ENCODE measurements at regions not wholly inside any gene's neighbourhood (a gene's known extent, or its start where the extent isn't known, plus 50 kb on each side); places are given as distances from the start of the nearest gene placed in this dataset.
"Not testable (repeated sequence)": the region's sequence is repeated elsewhere in the genome, so short reads cannot be mapped to it uniquely, and the experiment has no call there.

GRCh38 chr7:98731651-98732050, 114.6 kb downstream of the NPTX2 start:
- intact Hi-C loops (cut with micrococcal nuclease), result no loop called here

DNA sequence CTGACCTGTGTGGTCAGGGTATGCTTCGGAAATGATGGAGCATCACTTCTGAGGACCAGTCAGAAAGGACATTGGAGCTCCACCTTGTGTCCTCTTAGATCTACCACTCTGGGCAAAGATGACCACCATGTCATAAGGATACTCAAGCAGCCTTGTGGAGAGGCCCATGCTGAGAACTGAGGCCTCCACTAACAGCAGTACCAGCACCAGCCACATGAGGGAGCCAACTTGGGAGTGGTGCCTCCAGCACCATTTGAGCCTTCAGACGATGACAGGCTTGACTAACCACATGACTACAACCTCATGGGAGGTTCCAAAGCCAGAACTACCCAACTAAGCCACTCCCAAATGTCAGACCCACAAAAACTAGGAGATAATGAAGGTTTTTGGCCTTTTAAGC, 116.0 kb downstream of the NPTX2 start:
- POLR2A ChIA-PET, result no interaction called here
- Mint-ChIP-seq H3K27me3 (peaks cover 10% of the 10 kb centered on the region), H3K4me3 (no peak overlapping the region), H3K9me3 (peaks cover 8% of the 10 kb centered on the region), H3K27ac (no peak overlapping the region), H3K36me3 (no peaks in the 10 kb centered on the region), H3K4me1 (ENCODE audit: low read depth) (no peaks in the 10 kb centered on the region)
- DNase-seq, result peak; percentile 66
- CTCF ChIA-PET, result interaction anchor here (0.9 to 2.0 kb wide), 3 partner anchors 12 to 302 kb away, joined by 3 to 11 read pairs (median 4); no protein-coding TSS in a partner anchor
- intact Hi-C loops (cut with micrococcal nuclease), result no loop called here

More at GRCh38 chr7:98731651-98732050, 114.6 kb downstream of the NPTX2 start:
- no peak overlapping the region for H3K4me3 Mint-ChIP-seq
- ChIA-PET POLR2A (no interaction called here), CTCF (interaction anchor here (0.8 to 1.6 kb wide), 3 partner anchors 8 to 109 kb away, joined by 3 to 4 read pairs (median 4); no protein-coding TSS in a partner anchor)
- no peaks in the 10 kb centered on the region for H3K36me3 Mint-ChIP-seq
- DNase-seq, result no peak
- H3K27me3 Mint-ChIP-seq, result peaks cover 10% of the 10 kb centered on the region
- H3K4me1 Mint-ChIP-seq (ENCODE audit: low read depth), result no peaks in the 10 kb centered on the region
- H3K27ac Mint-ChIP-seq, result no peak overlapping the region
- H3K9me3 Mint-ChIP-seq, result peaks cover 8% of the 10 kb centered on the region

GRCh38 chr7:98735801-98736200, 118.7 kb downstream of the NPTX2 start:
- Mint-ChIP-seq H3K27me3 (peaks cover 2% of the 10 kb centered on the region), H3K4me1 (ENCODE audit: low read depth) (no peaks in the 10 kb centered on the region), H3K36me3 (no peaks in the 10 kb centered on the region), H3K27ac (no peak overlapping the region), H3K9me3 (peaks cover 8% of the 10 kb centered on the region), H3K4me3 (no peak overlapping the region)
- POLR2A ChIA-PET, result no interaction called here
- DNase-seq, result no peak
- intact Hi-C loops (cut with micrococcal nuclease), result no loop called here
- CTCF ChIA-PET, result interaction anchor here (0.6 to 1.5 kb wide), 3 partner anchors 10 to 315 kb away, joined by 3 to 6 read pairs (median 5); no protein-coding TSS in a partner anchor

- POLR2A ChIA-PET; H3K9me3 Mint-ChIP-seq; H3K36me3 Mint-ChIP-seq; H3K4me3 Mint-ChIP-seq; H3K27ac Mint-ChIP-seq; intact Hi-C loops (cut with micrococcal nuclease); H3K4me1 Mint-ChIP-seq (ENCODE audit: low read depth); DNase-seq; H3K27me3 Mint-ChIP-seq: not testable (repeated sequence)
- CTCF ChIA-PET, result interaction anchor here (1.0 to 1.5 kb wide), 2 partner anchors 9 to 315 kb away, joined by 5 to 6 read pairs; no protein-coding TSS in a partner anchor
These were observed 119.4 kb downstream of the NPTX2 start for GRCh38 chr7:98736461-98736860.

DNA sequence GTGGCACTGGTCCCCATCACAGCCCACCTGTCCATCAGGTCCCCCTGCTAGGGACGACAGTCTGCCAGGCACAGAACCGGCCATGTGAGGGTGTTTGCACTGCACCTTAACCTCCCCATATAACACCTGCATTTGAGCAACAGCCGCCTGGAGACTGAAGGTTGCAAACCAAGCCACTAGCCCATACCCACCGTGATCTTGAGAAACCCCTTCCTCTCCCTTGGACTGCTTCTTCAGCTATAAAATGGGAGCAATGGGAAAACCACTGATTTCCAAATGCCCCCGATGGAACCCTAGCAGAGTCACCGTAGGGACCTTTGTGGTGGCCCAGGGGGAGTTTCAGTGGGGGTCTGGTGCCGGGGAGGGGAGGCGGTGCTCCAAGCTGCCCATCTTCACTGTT, 120.1 kb downstream of the NPTX2 start:
- Mint-ChIP-seq H3K36me3 (no peaks in the 10 kb centered on the region), H3K27me3 (no peaks in the 10 kb centered on the region), H3K4me1 (ENCODE audit: low read depth) (no peaks in the 10 kb centered on the region), H3K4me3 (no peak overlapping the region), H3K27ac (no peak overlapping the region), H3K9me3 (peaks cover 8% of the 10 kb centered on the region)
- no peak for DNase-seq
- CTCF ChIA-PET, result interaction anchor here (1.1 kb wide), 1 partner anchor 8 kb away, joined by 4 read pairs; no protein-coding TSS in a partner anchor
- POLR2A ChIA-PET, result no interaction called here
- intact Hi-C loops (cut with micrococcal nuclease), result no loop called here

GRCh38 chr7:98740643-98741042, 123.6 kb downstream of the NPTX2 start:
- no peak overlapping the region for H3K27ac Mint-ChIP-seq
- no peaks in the 10 kb centered on the region for H3K27me3 Mint-ChIP-seq
- no peaks in the 10 kb centered on the region for H3K36me3 Mint-ChIP-seq
- DNase-seq, result no peak
- H3K9me3 Mint-ChIP-seq, result peaks cover 4% of the 10 kb centered on the region
- intact Hi-C loops (cut with micrococcal nuclease), result loop anchor here (10.0 kb wide), 1 partner anchor 94 kb away; no protein-coding TSS in a partner anchor
- H3K4me1 Mint-ChIP-seq (ENCODE audit: low read depth), result no peaks in the 10 kb centered on the region
- POLR2A ChIA-PET, result no interaction called here
- CTCF ChIA-PET, result no interaction called here
- no peak overlapping the region for H3K4me3 Mint-ChIP-seq

- DNase-seq, result peak; percentile 77
- no peak overlapping the region for H3K4me3 Mint-ChIP-seq
- intact Hi-C loops (cut with micrococcal nuclease), result loop anchor here (10.0 kb wide), 1 partner anchor 89 kb away; no protein-coding TSS in a partner anchor
- peaks cover 2% of the 10 kb centered on the region for H3K27me3 Mint-ChIP-seq
- ChIA-PET POLR2A (no interaction called here), CTCF (interaction anchor here (0.6 to 3.5 kb wide), 21 partner anchors 9 to 751 kb away, joined by 3 to 20 read pairs (median 5); no protein-coding TSS in a partner anchor)
- no peak overlapping the region for H3K27ac Mint-ChIP-seq
- peaks cover 4% of the 10 kb centered on the region for H3K9me3 Mint-ChIP-seq
- H3K36me3 Mint-ChIP-seq, result no peaks in the 10 kb centered on the region
- H3K4me1 Mint-ChIP-seq (ENCODE audit: low read depth), result no peaks in the 10 kb centered on the region
These were observed 124.0 kb downstream of the TMEM130 start for GRCh38 chr7:98745722-98746318.

GRCh38 chr7:98748090-98748489, 121.7 kb downstream of the TMEM130 start:
- H3K27me3 Mint-ChIP-seq, result peaks cover 2% of the 10 kb centered on the region
- no peaks in the 10 kb centered on the region for H3K4me1 Mint-ChIP-seq (ENCODE audit: low read depth)
- ChIA-PET CTCF (no interaction called here), POLR2A (no interaction called here)
- no peak overlapping the region for H3K27ac Mint-ChIP-seq
- H3K36me3 Mint-ChIP-seq, result no peaks in the 10 kb centered on the region
- no peak for DNase-seq
- H3K4me3 Mint-ChIP-seq, result no peak overlapping the region
- intact Hi-C loops (cut with micrococcal nuclease), result loop anchor here (10.0 kb wide), 1 partner anchor 87 kb away; no protein-coding TSS in a partner anchor
- H3K9me3 Mint-ChIP-seq, result peaks cover 4% of the 10 kb centered on the region

- POLR2A ChIA-PET, result no interaction called here
- Mint-ChIP-seq H3K36me3 (no peaks in the 10 kb centered on the region), H3K27me3 (peaks cover 5% of the 10 kb centered on the region), H3K4me1 (ENCODE audit: low read depth) (no peaks in the 10 kb centered on the region), H3K4me3 (no peak overlapping the region), H3K9me3 (no peaks in the 10 kb centered on the region), H3K27ac (no peak overlapping the region)
- no peak for DNase-seq
- intact Hi-C loops (cut with micrococcal nuclease), result no loop called here
- CTCF ChIA-PET, result no interaction called here
These were observed 116.6 kb downstream of the TMEM130 start for GRCh38 chr7:98753176-98753575.

GRCh38 chr7:98753989-98754479, 115.8 kb downstream of the TMEM130 start:
- H3K9me3 Mint-ChIP-seq, result no peaks in the 10 kb centered on the region
- no peaks in the 10 kb centered on the region for H3K4me1 Mint-ChIP-seq (ENCODE audit: low read depth)
- H3K27me3 Mint-ChIP-seq, result peaks cover 5% of the 10 kb centered on the region
- POLR2A ChIA-PET, result no interaction called here
- CTCF ChIA-PET, result no interaction called here
- intact Hi-C loops (cut with micrococcal nuclease), result no loop called here
- DNase-seq, result no peak
- H3K36me3 Mint-ChIP-seq, result no peaks in the 10 kb centered on the region
- no peak overlapping the region for H3K4me3 Mint-ChIP-seq
- H3K27ac Mint-ChIP-seq, result no peak overlapping the region

- intact Hi-C loops (cut with micrococcal nuclease), result no loop called here
- Mint-ChIP-seq H3K4me3 (no peak overlapping the region), H3K27me3 (peaks cover 4% of the 10 kb centered on the region), H3K9me3 (no peaks in the 10 kb centered on the region), H3K36me3 (no peaks in the 10 kb centered on the region), H3K27ac (no peak overlapping the region), H3K4me1 (ENCODE audit: low read depth) (no peaks in the 10 kb centered on the region)
- DNase-seq, result peak; percentile 11
- ChIA-PET CTCF (interaction anchor here (1.2 kb wide), 1 partner anchor 9 kb away, joined by 7 read pairs; no protein-coding TSS in a partner anchor), POLR2A (no interaction called here)
These were observed 114.5 kb downstream of the TMEM130 start for GRCh38 chr7:98755138-98755898.

- intact Hi-C loops (cut with micrococcal nuclease), result no loop called here
- ChIA-PET POLR2A (no interaction called here), CTCF (no interaction called here)
- Mint-ChIP-seq H3K4me3 (no peak overlapping the region), H3K27me3 (peaks cover 3% of the 10 kb centered on the region), H3K4me1 (ENCODE audit: low read depth) (no peaks in the 10 kb centered on the region), H3K36me3 (no peaks in the 10 kb centered on the region), H3K27ac (no peak overlapping the region), H3K9me3 (no peaks in the 10 kb centered on the region)
- no peak for DNase-seq
These were observed 111.7 kb downstream of the TMEM130 start for GRCh38 chr7:98758157-98758556.
